GM19455 (cell line): ENCODE measurements at regions not wholly inside any gene's neighbourhood (a gene's known extent, or its start where the extent isn't known, plus 50 kb on each side); places are given as distances from the start of the nearest gene placed in this dataset.
"Not testable (repeated sequence)": the region's sequence is repeated elsewhere in the genome, so short reads cannot be mapped to it uniquely, and the experiment has no call there.

ENCODE experiments used
- ATAC-seq: cut with Tn5 transposase; IDR thresholded peaks from one replicate; pipeline ENCODE4 v1.9.1; 2021; ENCODE audit not compliant: unreplicated experiment

- ATAC-seq, result peak; percentile 85
Observed at GRCh38 chr2:16773080-16773713, 107.6 kb upstream of the CYRIA start.

- ATAC-seq, result no peak
Observed at GRCh38 chr2:16767789-16768476, 102.3 kb upstream of the CYRIA start.

GRCh38 chr2:16765356-16765755 is 99.7 kb upstream of the CYRIA start:
- no peak for ATAC-seq

DNA sequence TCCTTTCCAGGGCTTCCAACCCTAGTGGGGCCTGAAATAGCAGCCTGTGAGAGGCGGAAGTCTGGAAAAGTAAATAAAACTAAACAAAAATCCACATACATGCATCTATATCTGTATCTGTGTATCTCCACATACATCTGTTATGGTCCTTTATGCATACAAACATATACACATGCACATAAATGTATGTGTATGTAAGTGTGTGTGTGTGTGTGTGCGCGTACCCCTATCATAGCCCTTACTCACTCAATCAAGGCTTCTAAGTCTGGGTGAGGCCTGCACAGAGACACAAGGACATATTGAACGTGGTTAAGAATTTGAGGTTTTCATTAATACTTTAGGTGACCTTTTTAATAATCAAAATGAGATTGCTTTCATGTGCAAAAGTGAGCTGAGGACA is 98.9 kb upstream of the CYRIA start:
- ATAC-seq, result no peak

DNA sequence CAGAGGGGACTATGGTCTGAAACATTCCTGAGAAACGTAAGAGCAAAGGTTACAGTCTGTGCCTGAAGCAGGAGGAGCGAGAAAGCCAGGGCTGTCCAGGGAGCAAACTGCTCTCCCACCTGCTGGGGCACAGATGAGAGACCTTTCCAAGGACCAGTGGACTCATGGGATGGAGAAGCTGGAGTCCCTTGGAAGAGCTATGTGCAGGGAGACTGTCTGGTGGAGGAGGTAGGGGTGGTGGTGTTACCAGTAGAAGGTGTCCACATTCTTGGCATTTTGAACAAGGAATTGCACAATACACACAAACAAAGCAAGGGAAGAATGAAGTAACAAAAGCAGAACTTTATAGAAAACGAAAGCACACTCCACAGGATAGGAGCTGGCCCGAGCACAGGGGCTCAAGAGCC is 97.9 kb upstream of the CYRIA start:
- no peak for ATAC-seq

GRCh38 chr2:16763056-16763455 is 97.4 kb upstream of the CYRIA start:
- ATAC-seq, result no peak

- no peak for ATAC-seq
Observed at GRCh38 chr2:16760426-16760825, 94.8 kb upstream of the CYRIA start.

GRCh38 chr2:16756831-16757644 is 91.4 kb upstream of the CYRIA start:
- ATAC-seq, result peak; percentile 95

GRCh38 chr2:16755442-16755841 is 89.8 kb upstream of the CYRIA start:
- no peak for ATAC-seq

- ATAC-seq, result not testable (repeated sequence)
Observed at GRCh38 chr2:16753025-16753424, 87.4 kb upstream of the CYRIA start.

DNA sequence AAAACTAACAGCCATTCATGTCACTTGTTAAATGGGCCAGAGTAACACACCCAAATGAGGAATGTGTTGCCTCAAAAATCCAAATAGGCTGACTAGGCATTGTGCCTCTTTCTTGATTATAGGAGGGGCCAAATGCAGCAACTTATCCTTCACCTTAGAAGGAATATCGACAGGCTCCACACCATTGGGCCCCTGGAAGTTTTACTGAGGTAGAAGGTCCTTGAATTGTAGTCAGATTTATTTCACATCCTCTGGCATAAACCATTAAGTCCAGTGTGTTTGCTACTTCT is 85.2 kb upstream of the CYRIA start:
- not testable (repeated sequence) for ATAC-seq

DNA sequence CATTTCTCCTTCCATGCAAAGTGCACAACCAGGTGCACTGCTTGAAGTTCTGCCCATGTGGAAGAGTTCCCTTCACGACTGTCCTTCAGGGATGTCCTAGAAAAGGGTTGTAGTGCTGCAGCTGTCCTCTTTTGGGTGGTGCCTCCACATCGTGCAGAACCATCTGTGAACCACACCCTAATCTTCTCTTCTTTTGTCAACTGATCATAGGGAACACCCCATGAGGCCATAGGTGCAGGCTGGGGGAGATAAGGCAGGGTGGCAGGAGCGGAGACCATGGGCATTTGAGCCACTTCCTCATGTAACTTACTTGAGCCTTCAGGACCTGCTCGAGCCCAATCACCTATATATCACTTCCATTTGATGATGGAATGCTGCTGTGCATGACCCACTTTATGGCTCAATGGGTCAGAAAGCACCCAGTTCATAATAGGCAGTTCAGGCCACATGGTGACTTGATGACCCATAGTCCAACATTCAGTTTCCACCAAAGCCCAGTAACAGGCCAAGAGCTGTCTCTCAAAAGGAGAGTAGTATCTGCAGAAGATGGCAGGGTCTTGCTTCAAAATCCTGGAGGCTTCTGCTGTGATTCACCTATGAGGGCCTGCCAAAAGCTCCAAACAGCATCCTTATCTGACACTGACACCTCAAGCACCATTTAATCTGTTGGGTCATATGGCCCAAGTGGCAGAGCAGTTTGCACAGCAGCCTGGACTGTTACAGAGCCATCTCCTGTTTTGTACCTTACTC is 84.7 kb upstream of the CYRIA start:
- no peak for ATAC-seq

DNA sequence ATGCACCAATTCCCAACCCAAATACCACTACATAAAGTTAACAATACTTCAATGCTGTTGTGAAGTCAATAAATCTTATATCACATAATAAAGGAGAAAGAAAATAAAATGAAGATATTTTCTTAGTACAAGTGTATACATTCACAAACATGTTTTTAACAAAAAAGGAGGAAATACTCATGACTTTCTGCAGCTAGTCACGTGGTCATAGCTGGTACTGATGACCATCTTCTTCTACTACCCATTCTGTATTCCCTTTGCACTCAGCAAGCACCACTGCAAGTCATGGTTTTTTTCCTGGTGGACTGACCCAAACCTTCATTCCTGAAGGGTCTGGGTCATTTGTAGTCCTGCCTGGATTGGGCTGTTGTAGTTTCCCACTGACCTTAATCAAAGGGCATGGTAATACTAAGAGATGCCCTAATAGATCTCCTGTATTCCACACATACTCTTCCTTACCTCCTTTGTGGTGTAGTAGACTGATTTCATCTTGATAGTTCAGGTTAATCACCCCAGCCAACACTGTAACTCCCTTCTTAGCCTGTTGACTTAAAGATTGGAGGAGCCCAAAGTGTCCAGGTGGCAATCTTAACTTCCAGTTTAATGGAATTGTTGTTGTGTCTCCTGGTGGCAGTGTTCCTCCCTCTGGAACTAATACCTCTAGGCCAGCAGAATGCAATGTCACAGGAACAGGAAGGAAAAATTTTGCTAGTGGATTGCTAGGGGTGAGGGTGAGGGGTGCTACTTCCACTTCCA is 83.1 kb upstream of the CYRIA start:
- ATAC-seq, result not testable (repeated sequence)

GRCh38 chr2:16747689-16748088 is 82.1 kb upstream of the CYRIA start:
- no peak for ATAC-seq

DNA sequence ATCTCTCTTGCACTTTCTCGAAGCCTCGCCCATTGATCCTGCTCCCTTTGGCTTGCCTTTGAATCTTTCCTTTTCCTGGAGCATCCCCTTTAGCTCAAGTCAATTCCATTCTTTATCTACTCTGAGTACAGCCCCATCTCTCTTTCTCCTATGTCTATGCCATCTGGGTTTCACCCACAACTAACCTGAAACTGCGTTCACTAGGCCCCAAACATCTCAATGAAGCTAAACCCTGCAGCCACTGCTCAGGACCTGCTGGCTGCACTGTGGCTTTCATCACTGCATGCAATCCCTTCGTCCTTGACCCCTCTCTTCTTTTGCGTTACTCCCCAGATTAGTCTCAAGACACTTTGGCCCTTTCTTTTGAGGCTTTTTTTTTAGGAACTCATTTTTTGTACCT is 81.6 kb upstream of the CYRIA start:
- no peak for ATAC-seq

DNA sequence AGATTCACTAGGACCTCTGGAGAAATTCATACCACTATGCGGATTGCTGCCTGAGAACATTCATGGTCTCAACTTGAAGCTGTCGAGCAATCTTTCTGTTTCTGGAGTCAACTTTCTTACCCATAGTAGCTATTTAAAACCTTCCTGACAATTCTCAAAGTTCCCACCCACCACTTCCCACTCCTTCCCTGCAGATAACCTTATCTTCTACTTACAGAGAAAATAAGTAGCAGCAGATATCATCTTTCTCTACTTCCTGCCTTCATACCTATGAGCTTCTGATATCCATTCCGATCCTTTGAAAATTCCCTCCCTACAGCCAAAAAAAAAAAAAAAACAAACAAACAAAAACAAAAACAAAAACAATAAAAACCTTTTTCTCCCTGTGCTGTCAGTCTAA is 81.2 kb upstream of the CYRIA start:
- no peak for ATAC-seq

DNA sequence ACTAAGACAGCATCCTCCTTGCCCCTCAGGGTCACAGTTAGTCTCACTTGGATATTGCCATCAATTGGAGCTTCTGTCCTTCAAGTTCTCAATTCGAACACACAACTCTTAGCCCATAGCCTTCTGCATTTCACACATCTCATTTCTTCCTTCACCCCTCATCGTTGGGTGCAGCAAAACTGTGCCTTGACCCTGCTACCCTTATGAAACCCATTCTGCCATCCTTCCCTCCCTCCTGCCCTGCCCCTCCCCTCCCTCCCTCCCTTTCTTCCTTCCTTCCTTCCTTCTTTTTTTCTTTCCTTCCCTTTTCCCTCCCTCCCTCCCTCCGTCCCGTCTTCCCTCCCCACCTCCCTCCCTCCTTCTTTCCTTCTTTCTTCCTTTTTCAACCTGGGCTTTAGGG is 80.7 kb upstream of the CYRIA start:
- no peak for ATAC-seq

- ATAC-seq, result no peak
Observed at GRCh38 chr2:16745466-16745865, 79.8 kb upstream of the CYRIA start.

- no peak for ATAC-seq
Observed at GRCh38 chr2:16744521-16744920, 78.9 kb upstream of the CYRIA start.

- no peak for ATAC-seq
Observed at GRCh38 chr2:16742026-16742425, 76.4 kb upstream of the CYRIA start.

GRCh38 chr2:16741498-16741897 is 75.9 kb upstream of the CYRIA start:
- ATAC-seq, result no peak
